ENCODE measurements at regions not wholly inside any gene's neighbourhood (a gene's known extent, or its start where the extent isn't known, plus 50 kb on each side); places are given as distances from the start of the nearest gene placed in this dataset.

DNA sequence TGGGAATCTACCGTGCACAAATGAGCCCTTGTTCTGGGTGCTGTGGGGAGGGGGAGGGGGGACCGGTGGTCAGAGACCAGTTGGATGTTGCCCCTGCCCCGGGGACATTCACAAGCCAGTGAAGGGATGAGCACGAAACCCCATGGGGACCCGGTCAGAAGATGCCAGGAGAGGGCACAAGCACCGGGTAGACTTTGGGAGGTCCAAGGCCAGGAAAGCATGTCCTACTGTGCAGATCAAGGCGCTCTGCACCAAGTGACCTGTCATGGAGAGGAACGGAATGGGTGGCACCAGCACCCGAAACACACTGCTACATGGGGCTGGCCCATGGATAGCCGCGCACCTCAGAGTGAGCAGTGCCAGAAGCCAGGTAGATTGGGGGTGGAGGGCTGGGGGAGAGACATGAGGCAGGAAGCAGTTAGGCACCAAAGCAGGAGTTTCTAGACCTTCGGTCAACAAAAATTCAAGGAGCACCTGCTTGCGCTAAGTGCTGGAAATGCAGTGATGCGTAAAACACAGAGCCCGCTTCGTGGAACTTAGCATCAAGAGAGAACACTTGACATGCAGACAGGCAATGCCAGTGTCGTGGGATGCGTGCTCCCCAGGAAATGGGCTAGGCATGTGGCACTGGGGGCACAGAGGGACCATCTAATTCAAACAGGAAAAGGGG lies 99.1 kb downstream of the CPN2 start:
- ATAC-seq (no peak), DNase-seq (no peak)
- Histone ChIP-seq H3K36me3 (ENCODE audit: insufficient read depth in 1 of 2, low read depth in 1 of 2) (no peaks in the 10 kb centered on the region), H3K27ac (no peak overlapping the region), H3K27me3 (ENCODE audit: insufficient read depth in 3 of 3, low read length in 2 of 3) (no peaks in the 10 kb centered on the region), H3K9me3 (no peaks in the 10 kb centered on the region), H3K4me3 (no peak overlapping the region), H3K4me1 (peaks cover 13% of the 10 kb centered on the region)
- TF ChIP-seq, protein P1, sequence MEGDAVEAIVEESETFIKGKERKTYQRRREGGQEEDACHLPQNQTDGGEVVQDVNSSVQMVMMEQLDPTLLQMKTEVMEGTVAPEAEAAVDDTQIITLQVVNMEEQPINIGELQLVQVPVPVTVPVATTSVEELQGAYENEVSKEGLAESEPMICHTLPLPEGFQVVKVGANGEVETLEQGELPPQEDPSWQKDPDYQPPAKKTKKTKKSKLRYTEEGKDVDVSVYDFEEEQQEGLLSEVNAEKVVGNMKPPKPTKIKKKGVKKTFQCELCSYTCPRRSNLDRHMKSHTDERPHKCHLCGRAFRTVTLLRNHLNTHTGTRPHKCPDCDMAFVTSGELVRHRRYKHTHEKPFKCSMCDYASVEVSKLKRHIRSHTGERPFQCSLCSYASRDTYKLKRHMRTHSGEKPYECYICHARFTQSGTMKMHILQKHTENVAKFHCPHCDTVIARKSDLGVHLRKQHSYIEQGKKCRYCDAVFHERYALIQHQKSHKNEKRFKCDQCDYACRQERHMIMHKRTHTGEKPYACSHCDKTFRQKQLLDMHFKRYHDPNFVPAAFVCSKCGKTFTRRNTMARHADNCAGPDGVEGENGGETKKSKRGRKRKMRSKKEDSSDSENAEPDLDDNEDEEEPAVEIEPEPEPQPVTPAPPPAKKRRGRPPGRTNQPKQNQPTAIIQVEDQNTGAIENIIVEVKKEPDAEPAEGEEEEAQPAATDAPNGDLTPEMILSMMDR (IDR thresholded peaks at IDR 0.05), result no peak
- intact Hi-C loops (cut with DNase I), result loop anchor here in 1 of 2 donors (5.0 kb wide), 1 partner anchor 180 kb away; no protein-coding TSS in a partner anchor
- WGBS, 3 donors, result 95 to 97% (median 96%) methylated on average over 18 of the region's 18 CpGs

DNA sequence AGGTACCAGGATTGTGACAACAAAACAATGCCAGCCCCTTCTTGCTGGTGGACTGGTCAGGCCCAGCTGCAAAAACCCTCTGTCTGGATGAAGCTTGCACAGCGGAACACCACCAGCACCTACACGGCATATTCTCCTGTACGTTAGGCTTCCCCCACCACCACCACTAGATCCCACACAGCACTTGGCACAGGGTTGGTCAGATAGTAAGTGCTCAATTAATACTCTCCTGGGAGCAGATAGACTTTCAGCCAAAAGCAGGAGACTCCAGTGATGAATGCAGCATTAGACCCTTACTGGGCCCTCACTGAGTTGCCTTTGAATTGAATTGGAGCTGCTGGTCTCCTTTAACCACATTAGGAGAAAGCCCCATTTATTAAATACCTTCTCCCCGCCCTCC lies 97.9 kb downstream of the CPN2 start:
- no peak for ATAC-seq
- H3K9me3 ChIP-seq, result peaks cover under 1% of the 10 kb centered on the region
- no peaks in the 10 kb centered on the region for H3K36me3 ChIP-seq (ENCODE audit: insufficient read depth in 1 of 2, low read depth in 1 of 2)
- H3K4me1 ChIP-seq, result peaks cover 13% of the 10 kb centered on the region
- no peak overlapping the region for H3K4me3 ChIP-seq
- no peak for DNase-seq
- TF ChIP-seq, protein P1 (IDR thresholded peaks at IDR 0.05), result no peak
- 73 to 81% (median 74%) methylated on average over 4 of the region's 4 CpGs for WGBS, 3 donors
- intact Hi-C loops (cut with DNase I), result loop anchor here in 1 of 2 donors (5.0 kb wide), 1 partner anchor 181 kb away; no protein-coding TSS in a partner anchor
- no peak overlapping the region for H3K27ac ChIP-seq
- H3K27me3 ChIP-seq (ENCODE audit: insufficient read depth in 3 of 3, low read length in 2 of 3), result no peaks in the 10 kb centered on the region

DNA sequence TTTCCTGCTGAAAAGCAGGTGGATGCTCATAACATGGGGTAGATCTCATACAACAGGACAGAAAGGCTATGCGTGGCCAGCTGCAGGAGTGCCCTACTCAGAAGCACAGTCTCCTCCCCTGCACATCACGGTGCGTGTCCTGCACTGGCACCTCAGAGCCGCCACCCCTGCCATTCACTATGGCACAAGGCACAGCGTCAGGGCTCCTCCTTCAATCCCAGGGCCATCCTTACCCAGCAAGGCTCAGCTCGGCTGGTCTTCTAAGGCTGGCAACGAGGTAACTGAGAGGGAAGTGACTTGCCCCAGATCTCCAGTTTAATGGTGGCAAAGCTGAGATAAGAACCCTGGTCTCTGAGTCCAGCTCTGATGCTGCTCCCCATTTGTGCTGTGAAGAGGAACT lies 97.1 kb downstream of the CPN2 start:
- Histone ChIP-seq H3K27me3 (ENCODE audit: insufficient read depth in 3 of 3, low read length in 2 of 3) (no peaks in the 10 kb centered on the region), H3K4me1 (peaks cover 13% of the 10 kb centered on the region), H3K27ac (no peak overlapping the region), H3K36me3 (ENCODE audit: insufficient read depth in 1 of 2, low read depth in 1 of 2) (no peaks in the 10 kb centered on the region), H3K4me3 (no peak overlapping the region), H3K9me3 (peaks cover 3% of the 10 kb centered on the region)
- TF ChIP-seq, protein P1 (IDR thresholded peaks at IDR 0.05), result no peak
- DNase-seq, result no peak
- 91 to 96% (median 93%) methylated on average over 7 of the region's 7 CpGs for WGBS, 3 donors
- no peak for ATAC-seq
- intact Hi-C loops (cut with DNase I), result loop anchor here in 1 of 2 donors (5.0 kb wide), 1 partner anchor 182 kb away; no protein-coding TSS in a partner anchor

DNA sequence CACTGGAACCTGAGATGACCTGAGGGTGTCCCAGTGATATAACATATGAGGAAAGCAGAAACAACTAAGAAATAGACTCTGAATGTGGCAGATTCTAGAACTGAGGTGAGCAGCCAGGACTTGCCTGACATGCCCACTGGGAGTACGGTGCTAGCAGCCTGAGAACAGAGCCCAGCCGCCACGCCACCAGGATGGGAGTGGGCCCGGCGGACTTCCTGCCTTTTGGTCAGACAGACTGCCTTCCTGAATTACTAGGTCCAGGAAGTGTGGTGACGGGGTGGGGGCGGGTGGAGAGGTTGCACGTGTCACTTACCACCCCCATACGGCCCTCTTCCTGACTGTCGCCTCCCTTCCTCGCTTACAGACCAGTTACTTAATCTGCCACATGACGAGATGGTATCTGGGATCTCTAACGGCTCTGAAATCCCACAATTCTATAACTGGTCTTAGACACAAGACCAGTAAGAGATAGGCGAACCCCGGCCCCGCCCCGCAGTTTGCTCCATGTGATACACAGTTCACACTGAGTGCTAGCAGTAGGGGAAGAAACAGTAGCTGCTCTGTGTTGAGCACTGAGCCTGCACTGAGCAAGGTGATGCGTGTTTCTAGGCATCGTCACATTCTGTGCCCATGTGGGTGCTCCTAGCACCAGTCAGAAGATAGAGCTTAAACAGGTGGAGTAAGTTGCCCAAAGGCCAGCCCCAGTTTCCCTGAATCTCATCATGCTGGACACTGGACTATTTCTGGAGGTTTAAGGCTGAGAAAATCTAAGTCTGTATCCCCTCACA lies 95.7 kb downstream of the CPN2 start:
- H3K36me3 ChIP-seq (ENCODE audit: insufficient read depth in 1 of 2, low read depth in 1 of 2), result no peaks in the 10 kb centered on the region
- intact Hi-C loops (cut with DNase I), result no loop called here
- H3K27ac ChIP-seq, result peak overlapping the region; percentile 50
- H3K4me1 ChIP-seq, result peaks cover 6% of the 10 kb centered on the region
- DNase-seq (peak; percentile 62 to 82), ATAC-seq (peak in 3 of 4 donors; percentile 18 to 63 (median 46))
- H3K27me3 ChIP-seq (ENCODE audit: insufficient read depth in 3 of 3, low read length in 2 of 3), result no peaks in the 10 kb centered on the region
- TF ChIP-seq, protein P1 (IDR thresholded peaks at IDR 0.05), result no peak
- 63 to 75% (median 64%) methylated on average over 19 of the region's 19 CpGs for WGBS, 3 donors
- H3K9me3 ChIP-seq, result peaks cover 3% of the 10 kb centered on the region
- no peak overlapping the region for H3K4me3 ChIP-seq
